ENCODE measurements at regions not wholly inside any gene's neighbourhood (a gene's known extent, or its start where the extent isn't known, plus 50 kb on each side); places are given as distances from the start of the nearest gene placed in this dataset.

- DNase-seq (ENCODE audit: low read depth) = no peak
Observed at GRCh38 chr2:8572712-8573233, 109.1 kb upstream of the ID2 start.

- no peak for DNase-seq (ENCODE audit: low read depth)
Observed at GRCh38 chr2:8573234-8573941, 108.5 kb upstream of the ID2 start.

- DNase-seq (ENCODE audit: low read depth) = no peak
Observed at GRCh38 chr2:8573942-8574195, 108.0 kb upstream of the ID2 start.

- DNase-seq (ENCODE audit: low read depth) = no peak
Observed at GRCh38 chr2:8574196-8575037, 107.4 kb upstream of the ID2 start.

- peak; percentile 47 for DNase-seq (ENCODE audit: low read depth)
Observed at GRCh38 chr2:8575038-8575833, 106.6 kb upstream of the ID2 start.

- DNase-seq (ENCODE audit: low read depth) = no peak
Observed at GRCh38 chr2:8575834-8576423, 105.9 kb upstream of the ID2 start.

- no peak for DNase-seq (ENCODE audit: low read depth)
Observed at GRCh38 chr2:8576525-8577167, 105.2 kb upstream of the ID2 start.

- DNase-seq (ENCODE audit: low read depth) = no peak
Observed at GRCh38 chr2:8577573-8577972, 104.3 kb upstream of the ID2 start.

GRCh38 chr2:8578335-8579244 lies 103.3 kb upstream of the ID2 start:
- DNase-seq (ENCODE audit: low read depth) = no peak

- no peak for DNase-seq (ENCODE audit: low read depth)
Observed at GRCh38 chr2:8579485-8580085, 102.3 kb upstream of the ID2 start.

- DNase-seq (ENCODE audit: low read depth) = no peak
Observed at GRCh38 chr2:8580316-8581233, 101.3 kb upstream of the ID2 start.

GRCh38 chr2:8581234-8581561 lies 100.7 kb upstream of the ID2 start:
- DNase-seq (ENCODE audit: low read depth) = no peak

GRCh38 chr2:8581601-8582041 lies 100.2 kb upstream of the ID2 start:
- no peak for DNase-seq (ENCODE audit: low read depth)

GRCh38 chr2:8582191-8582590 lies 99.7 kb upstream of the ID2 start:
- no peak for DNase-seq (ENCODE audit: low read depth)

GRCh38 chr2:8582651-8583399 lies 99.0 kb upstream of the ID2 start:
- no peak for DNase-seq (ENCODE audit: low read depth)

GRCh38 chr2:8583400-8584173 lies 98.3 kb upstream of the ID2 start:
- DNase-seq (ENCODE audit: low read depth) = peak; percentile 48

GRCh38 chr2:8584174-8585066 lies 97.4 kb upstream of the ID2 start:
- DNase-seq (ENCODE audit: low read depth) = no peak

Data from activated T-cell treated with anti-CD3 and anti-CD28 coated beads for 1 hour (primary cell).